NCI-H2227 treated with DMSO at 0.1 percent for 48 hours (cell line): ENCODE measurements at regions not wholly inside any gene's neighbourhood (a gene's known extent, or its start where the extent isn't known, plus 50 kb on each side); places are given as distances from the start of the nearest gene placed in this dataset.

ENCODE experiments used
- DNase-seq: peaks from one replicate; lab custom pipeline; 2025; lab: John Stamatoyannopoulos, UW

DNA sequence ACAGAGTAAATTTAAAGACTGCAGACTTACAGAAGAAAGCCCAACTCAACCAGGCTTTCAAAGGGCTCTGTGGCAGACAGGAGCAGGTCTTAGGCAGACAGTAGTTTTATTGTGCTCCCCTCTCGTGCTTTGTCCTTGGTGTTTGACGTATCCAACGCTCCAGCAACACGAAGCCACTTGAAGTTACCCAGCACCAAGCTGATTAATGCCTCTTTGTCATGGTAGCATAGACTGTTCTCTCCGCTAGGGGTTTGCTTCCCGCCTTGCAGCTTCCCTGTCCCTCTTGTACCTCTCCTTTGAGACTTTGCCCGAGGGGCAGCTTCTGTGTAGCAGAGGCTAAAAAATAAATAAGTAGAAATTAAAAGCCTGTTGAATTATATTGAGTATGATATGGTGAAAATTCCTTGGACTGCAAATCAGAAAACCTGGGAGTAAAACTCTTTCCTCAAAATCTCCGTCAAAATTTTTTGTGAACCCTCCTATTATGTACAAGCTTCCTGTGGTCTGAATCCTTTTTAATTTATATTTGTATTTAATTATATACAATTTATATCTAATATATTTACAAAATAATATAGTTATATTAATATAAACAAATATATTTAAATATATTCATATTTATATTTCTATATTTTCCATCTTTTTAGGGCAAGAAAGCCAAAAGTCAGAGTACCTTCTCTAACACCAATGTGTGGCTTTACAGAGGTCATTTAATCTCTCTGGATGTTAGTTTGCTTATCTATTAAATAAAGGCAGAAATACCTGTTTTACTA lies 405.4 kb downstream of the DMAC1 start:
- DNase-seq: no peak

DNA sequence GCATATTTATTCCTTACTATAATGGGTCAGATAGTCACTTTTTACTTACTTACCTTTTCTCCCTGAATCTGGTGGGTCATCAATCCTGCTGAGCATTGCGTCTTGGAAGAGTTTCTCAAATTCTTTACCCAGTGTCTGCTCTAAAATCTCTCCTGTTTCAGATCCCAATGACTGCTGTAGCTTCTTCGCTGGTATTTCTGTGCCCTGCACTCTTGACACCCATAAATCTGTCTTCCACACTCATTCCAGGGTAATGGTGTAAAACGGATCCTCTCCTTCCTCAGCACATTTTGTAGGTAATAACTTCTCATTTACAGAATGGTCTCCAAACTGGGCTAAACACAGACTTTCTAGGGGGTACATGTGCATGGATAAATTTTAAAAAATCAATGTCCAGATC lies 407.4 kb downstream of the DMAC1 start:
- no peak for DNase-seq

DNA sequence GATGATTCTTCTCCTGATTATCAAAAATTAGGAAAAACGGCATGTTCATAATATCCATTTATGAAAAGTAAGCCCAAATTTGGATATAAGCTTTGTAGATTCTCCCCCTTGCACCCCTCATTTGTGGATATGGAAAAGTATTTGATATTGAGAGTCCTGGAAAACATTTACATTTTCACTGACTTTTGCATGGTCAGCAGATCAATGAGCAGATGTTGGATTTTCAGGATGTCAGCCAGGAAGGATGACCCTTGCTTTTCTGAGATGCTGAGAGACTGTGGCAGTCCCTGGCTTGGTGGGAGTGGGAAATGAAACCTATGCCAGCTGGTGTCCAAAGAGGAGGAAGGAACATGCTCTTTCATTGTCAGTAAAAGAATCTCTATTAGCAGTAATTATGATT lies 410.8 kb downstream of the DMAC1 start:
- DNase-seq: no peak

DNA sequence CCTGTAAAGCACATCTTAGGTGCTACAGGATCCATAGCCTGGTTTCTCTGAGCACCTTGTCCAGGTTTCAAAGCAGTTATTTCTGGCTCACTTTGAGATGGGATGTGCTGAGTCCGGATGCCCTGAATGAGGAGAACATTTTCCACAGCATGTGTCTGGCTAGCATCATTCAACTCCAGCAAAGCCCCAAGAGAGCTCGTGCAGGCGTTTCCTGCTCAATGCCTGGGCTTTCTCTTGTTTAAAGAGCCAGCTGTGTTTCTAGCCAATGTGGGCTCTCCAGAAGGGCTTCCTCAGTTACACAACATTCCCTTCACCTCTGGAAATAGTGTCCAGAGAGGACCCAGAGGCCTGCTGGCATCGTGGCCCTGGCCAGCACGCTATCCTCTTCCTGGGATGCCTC lies 411.7 kb downstream of the DMAC1 start:
- DNase-seq: no peak

DNA sequence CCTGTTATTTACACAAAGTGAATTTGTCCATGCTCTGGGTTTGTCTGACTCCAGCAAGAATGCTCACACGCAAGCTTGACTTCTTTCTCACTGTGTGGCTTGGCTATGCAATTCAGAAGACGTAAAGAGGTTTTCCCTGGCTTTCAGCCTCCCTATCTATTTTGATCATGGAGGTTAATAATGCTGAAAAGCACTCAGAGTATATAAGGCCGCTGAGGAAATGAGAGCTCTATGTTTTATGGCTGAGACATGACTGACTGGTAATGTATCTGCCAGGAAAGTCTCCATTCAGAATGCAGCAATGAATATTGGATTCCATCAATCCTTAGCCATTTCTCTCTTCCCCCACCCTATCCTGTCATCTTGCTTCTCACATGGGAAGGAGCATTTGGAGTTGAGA lies 417.3 kb downstream of the DMAC1 start:
- no peak for DNase-seq

DNA sequence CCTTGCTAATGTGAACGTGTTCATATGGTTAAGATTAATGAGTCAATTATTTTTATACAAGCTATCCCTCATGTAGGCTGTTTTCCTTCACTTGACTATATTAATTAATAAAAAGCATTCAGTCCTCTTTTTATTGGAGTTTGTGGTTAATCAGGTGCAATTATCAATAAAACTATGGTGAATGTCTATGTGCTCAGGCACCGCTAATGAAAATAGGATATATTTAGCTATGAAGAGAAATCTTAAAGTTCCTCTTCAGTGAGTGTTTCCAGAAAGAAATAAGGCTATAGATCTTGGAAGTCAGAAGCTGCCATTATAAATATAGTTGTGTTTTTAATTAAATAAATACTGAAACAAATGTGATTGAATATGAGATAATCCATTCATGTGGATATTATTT lies 422.1 kb downstream of the DMAC1 start:
- no peak for DNase-seq

DNA sequence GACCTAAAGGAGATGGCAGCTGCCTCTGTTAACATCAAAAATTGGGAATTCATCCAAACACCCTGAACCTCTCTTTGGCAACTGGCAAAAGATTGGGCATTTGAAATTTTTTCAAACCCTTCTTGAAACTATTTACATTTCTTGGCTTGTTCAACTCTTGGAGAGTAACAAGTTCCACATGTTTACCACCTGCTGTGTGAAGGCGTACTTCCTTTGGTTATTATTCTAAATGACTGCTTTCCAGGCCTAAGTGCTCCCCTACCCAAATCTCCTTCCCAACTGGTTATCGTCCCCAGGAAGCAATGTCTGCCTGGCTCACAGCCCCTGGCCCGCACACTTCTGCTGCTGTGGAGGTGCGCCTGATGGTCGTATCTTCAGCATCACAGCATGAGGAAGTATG lies 422.7 kb downstream of the DMAC1 start:
- DNase-seq: no peak

DNA sequence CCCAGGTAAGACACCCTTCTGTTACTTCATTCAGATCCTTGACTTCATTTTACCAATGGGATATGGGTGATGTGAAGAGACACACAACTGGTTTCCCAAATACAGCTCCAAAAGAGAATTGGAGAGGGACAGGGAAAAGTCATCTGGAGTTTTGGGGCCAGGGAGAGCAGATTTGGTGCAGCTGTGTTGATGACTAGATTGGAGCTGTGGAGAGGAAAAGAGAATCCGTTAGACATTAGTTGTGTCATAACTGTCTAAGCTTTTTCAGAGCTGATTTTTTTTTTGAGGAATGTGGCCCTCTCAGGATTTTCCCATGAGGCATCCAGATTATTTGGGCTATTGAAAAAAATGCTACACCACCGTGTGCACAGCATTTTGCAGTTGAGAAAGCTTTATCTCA lies 423.4 kb downstream of the DMAC1 start:
- DNase-seq: no peak

DNA sequence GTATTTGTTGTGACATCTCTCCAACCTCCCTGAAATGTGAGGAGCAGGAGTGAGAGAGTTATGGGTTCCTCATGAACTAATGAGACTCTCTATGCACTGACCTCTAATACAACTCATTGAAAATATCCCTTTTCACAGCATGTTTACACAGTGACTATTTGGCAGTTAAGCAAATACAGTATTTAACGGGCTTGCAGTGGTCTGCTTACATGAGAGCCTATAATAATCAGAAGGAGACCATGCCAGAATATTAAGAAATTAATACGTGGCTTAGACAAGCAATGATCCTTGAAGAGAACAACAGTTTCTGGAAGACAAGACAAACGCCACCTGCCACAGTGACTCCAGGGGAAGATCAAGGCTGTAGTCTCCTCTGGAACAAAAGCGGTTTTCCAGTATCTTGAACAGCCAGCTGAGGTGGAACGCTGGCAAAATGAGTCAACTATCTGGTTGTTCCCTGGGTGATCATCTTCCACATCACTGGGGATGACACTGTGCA lies 424.5 kb downstream of the DMAC1 start:
- no peak for DNase-seq

DNA sequence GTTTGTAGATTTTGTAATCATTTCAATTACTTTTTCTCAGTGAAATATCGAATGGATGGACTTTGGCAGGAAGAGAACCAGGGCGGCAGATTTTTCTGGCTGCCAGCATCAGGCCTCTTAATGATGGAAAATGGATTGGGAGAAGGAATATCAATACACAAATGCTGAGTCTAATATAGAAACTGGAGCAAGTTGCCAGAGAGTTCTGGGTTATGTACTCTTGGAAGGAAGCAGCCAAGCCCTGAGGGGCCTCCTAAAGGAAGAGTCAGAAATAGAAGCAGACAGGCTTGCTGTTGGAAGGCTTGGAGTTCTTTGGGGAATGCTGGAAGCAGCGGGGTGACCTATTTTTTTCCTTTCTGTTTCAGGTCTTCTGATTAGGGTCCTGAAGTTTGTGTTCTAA lies 428.6 kb downstream of the DMAC1 start:
- DNase-seq: no peak

DNA sequence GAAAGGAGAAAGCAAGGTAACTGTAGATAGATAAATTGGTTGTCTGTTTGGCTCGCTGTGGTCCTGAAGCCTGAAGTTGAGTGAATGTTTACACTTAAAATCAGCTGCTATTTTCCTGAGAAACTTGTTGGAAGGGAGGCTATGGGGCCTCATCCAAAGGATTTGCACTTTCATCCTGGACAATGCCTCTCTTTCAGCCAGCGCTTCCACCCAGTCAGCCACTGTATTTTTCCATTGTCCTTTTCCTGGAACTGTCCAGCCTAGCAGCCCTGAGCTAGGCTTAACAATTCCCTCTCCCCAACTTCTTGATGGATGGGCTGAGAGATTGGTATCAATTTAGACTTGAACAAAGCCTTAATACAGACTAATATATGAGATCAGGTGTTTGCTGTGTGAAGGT lies 429.2 kb downstream of the DMAC1 start:
- DNase-seq: no peak

DNA sequence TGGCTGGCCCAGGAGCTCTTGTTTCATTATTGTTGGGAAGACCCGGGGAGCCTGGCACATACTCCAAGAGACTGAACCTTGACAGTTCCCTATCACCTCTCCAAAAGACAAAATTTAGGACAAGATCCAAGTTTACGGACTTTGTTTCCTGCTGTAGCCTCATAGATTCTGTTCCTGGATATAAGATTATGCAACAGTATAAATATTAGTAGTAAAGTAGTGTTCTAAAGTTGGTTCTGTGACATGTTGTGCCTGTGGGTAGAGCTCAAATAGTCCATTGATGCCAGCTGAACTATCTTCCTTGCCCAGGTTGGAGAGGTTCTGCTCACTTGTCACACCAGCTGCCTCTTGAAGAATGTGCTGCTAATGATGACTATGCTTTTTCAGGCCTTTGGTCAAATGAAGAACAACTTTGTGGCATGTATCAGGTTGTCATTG lies 430.2 kb downstream of the DMAC1 start:
- no peak for DNase-seq

DNA sequence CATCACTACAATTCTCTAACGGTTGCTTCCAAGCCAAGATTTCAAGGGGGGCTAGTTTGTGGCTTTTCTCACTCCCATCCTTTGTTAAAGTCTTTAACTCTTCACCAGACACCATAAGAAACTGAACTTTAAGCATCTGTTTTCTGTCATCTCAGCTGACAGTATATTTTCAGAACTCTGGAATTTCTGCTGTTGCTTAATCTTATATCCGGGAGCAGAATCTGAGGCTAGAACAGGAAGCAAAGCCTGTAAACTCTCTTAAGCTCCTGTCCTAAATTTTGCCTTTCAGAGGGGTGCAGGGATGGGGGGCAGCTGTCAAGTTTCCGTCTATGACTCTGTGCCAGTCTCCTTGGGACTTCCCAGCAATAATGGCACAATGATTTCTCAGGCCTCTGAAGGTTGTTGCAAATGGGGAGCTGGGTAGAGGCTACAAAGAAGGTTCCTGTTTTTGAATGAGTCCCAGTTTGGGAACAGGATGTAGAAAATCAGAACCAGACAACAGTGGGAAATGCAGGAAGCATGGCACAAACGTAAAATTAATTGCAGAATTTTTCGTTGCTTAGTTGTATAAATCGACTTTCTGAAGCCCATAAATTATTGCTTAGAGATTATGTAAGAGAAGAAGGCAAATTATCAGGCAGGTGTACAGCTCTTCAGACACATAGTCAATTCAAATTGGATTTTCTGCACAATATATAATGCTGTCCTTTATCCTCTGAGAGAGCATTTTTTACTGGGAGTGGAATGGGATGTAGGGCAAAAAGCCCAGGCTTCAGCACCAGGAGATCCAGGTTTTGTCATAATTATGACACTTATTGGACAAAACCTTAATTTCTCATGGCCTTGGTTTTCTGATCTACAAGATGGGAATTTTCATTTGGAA lies 430.9 kb downstream of the DMAC1 start:
- DNase-seq: no peak

DNA sequence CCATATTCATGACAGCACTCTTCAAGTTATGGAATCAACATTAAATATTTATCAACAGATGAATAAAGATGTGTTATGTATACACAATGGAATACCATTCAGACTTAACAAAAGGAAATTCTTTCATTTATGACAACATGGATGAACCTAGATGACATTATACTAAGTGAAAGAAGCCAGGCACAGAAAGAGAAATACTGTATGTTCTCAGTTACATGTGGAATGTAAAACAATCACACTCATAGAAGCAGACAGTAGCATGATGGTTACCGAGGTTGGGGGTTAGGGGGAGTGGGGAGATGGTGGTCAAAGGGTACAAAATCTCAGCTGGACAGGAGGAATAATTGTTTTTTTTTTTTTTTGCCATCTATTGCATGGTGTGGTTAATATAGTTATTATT lies 431.9 kb downstream of the DMAC1 start:
- no peak for DNase-seq

DNA sequence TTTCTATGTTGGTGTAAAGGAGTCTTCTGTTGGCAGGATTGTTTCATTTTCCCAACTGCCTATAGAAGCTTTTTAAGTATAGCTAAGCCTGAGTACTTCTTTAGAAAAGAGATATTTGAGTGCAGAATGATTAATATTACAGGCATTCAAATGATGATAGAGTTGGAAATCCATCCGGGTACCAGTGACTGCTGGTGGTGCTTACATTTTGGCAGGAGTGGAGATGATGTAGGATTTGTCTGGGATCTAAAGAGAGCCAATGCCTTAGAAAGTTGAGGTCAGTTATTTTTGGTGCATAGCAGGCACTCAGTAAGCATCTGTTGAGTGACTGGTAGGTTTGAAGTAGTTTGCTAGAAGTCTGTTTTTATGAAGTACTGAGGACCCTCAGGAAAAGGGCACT lies 433.5 kb downstream of the DMAC1 start:
- no peak for DNase-seq

DNA sequence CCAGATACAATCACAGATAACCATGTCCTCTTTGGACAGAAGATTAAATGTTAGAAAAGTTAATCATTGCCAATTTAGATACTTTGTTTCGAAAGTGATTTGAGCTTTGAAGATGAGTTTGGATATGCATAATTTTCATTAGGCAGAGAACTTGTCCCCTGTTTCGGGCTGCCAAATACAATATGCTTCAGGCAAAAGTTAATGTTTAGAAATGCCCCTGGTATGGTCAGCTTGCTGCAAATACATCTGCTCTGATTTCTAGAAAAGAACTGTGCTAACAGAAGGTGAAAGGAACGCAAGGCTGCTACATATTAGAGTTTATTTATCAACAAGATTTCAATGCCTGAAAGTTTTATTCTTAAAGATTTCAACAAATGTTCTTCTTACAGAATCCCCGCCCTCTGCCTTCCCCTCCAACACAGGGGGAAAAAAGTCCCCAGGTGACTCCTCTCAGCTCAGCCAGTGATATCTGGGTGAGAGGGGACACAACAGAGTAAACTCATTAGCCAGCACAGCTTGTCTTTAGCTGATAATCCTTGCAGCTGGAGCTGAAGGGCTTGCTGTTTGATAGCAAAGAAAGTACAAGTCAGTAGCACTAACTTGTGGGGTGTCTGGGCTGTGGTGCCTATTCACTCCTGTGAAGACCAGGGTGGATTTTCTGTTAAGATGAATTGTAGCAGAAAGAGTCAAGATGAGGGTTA lies 435.7 kb downstream of the DMAC1 start:
- no peak for DNase-seq

DNA sequence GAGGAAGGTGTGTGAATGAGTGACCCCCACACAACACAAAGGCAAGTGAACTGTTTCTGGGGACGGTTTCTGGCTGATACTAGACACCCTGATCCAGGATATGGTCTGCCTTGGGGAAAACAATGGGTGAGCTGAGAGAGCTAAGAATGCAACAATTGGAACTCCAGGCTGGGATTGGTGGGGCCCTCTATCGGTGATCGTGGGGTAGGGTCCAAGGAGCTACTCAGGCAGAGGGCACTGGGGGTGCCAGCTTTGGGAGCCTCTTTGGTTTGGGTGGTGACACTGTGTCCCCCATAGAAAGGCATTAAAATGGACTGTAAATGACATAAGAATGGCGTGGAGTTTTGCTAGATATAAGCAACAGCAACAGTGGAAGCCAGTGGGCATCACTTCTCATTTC lies 439.1 kb downstream of the DMAC1 start:
- DNase-seq: no peak

DNA sequence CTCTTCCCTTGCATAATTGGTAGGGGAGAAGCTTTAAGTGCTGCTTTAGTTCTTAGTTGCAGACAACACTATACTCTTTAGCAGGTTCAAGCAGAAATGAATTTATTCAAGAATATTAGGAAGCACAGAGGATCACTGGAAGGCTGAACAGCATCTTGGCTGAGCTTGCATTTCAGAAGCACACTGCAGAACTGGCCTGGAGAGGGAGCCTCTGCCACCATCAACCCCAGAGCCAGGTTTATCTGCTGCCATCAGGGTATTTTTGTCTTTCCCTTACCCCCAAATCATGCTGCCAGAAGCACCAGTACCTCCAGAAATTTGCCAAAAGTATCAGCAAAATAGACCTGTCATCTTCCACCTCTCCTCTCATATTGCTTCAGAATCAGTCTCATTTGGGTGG lies 440.7 kb downstream of the DMAC1 start:
- DNase-seq: no peak

DNA sequence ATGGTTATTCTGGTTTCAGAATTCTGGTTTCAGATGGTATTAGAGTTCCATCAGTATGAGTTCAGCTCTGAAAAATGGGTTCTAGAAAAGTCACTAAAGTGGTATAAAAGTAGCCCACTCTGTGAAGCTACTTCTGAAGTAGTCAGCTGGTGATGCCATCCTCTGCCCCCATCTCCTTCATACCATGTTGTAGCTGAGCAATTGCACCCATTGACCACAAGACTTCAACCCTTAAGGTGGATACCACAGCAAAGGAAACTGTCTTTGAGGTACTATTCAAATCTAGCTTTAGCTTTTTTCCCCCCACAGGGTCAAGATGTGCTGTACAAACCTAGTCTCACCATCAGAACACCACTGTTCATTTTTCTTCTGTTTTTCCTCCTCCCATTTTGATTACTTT lies 444.9 kb downstream of the DMAC1 start:
- no peak for DNase-seq

DNA sequence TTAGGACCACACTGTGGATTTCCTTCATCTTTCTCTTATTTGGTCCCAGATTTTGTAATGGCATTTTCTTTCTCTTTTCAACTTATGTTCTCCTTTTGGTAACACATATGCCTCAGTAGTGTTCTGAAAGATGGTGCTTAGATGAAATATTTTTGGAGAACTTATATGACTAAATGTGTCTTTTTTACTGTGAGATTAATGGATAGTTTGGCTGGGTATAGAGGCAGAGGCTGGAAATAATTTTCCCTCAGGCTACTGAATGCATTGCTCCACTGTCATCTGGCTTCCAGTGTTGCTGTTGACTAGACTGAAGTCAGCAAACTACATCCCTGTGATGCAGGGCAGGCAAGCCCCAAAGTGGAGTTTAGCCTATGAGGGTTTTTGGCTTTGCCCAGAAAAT lies 450.9 kb downstream of the DMAC1 start:
- DNase-seq: no peak

DNA sequence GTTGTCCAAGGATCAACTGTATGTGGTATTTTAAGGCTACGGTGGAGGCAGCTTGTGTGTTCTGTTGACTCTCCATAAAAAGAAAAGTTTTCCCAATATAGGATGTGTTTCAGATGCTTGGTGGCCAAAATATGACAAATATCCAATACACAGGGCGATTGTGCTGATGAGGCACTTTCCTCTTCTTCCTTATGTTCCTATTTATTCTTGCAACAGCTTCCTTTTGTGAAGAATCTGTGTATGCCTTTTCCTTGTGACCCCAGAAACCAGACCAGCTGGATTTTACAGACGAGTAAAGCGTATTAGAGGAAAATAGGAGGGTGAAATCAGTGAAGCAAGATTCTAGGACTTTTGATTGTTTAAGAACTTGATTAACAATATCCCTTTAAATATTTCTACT lies 452.0 kb downstream of the DMAC1 start:
- DNase-seq: no peak

DNA sequence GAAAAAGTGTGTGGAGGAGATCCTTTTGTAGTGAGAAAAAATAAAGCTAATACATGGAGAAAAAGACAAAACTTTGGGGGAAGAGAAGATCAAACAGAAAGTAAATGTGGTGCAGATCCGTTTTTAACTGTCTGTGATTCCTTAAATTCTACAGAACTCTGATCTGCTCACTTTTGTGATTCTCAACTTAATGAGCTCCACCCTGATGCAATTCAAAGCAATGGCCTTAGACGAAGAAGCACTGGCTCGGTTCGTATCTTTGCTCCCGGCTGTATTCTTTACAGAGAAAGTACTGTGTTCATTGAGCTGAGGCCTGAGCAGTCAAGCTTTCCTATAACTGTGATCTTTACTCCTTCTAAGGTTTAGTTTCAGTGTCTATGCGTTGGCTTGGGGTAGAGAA lies 453.4 kb downstream of the DMAC1 start:
- no peak for DNase-seq

DNA sequence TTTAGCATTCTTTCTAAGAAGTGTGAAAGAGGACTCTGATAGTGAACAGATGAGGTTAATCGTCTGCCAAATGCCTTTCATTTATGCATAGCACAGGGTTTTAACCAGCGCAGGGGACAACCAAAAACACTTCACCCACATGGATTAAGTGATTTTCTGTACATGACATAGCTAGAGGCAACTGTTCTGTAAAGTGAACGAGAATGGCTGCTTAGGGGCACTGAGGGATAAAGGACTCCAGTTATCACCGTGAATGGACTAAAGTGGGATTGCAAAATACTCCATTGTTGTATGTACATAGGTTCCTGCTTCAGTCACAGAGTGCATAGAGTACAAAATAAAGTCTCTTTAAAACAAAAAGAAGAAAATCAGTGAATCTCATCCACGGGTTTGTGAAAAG lies 456.8 kb downstream of the DMAC1 start:
- no peak for DNase-seq
